ENCODE measurements at regions not wholly inside any gene's neighbourhood (a gene's known extent, or its start where the extent isn't known, plus 50 kb on each side); places are given as distances from the start of the nearest gene placed in this dataset.
A peak's percentile ranks its signal among the peaks of the same experiment; 100 is the strongest.
"Not testable (repeated sequence)": the region's sequence is repeated elsewhere in the genome, so short reads cannot be mapped to it uniquely, and the experiment has no call there.

GRCh38 chr3:125758641-125759130, 163.4 kb upstream of the OSBPL11 start:
- WGBS, 2 donors: 86 to 92% methylated on average over 28 to 31 of the region's 32 CpGs
- H3K4me3 ChIP-seq (ENCODE audit: low read depth, poor library complexity, severe bottlenecking); intact Hi-C loops (cut with DNase I; ENCODE audit: low total_unique reads): not testable (repeated sequence)
- peak in 1 of 2 donors; percentile 76 for DNase-seq (ENCODE audit: low spot score in 2 of 2)

- H3K4me3 ChIP-seq (ENCODE audit: low read depth, poor library complexity, severe bottlenecking); intact Hi-C loops (cut with DNase I; ENCODE audit: low total_unique reads); DNase-seq (ENCODE audit: low spot score in 2 of 2): not testable (repeated sequence)
- 56 to 57% methylated on average over 1 to 2 of the region's 2 CpGs for WGBS, 2 donors
Measured at GRCh38 chr3:125762601-125763000, 167.3 kb upstream of the OSBPL11 start.

DNA sequence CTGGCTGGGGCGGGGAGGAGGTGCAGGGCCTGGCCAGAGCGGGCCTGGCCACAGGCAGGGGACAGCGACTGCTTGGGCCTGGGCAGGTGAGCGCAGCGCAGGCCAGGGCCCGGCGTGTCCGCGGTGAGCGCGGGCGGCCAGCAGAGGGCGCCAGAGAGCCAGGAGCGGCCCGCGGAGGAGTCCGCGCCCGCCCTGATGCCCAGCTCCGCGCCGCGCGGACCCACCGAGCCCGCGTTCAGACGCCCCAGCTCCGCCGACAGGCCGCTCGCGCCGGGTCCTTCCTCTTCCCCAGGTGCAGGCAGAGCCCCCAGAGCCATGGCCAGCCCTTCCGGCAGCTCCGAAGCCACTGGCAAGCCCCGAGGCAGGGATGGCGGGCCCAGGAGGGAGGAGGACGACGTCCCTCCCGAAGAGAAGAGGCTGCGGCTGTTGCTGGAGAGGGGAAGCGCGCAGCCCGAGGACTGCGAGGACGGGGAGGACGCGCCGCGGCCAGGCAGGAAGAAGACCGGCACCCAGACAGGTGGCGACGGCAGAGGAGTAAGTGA, 171.1 kb upstream of the OSBPL11 start:
- 0% methylated on average over 23 of the region's 54 CpGs; no CpG with 5 or more reads in 1 of the 2 donors for WGBS, 2 donors
- peak overlapping the region; percentile 24 for H3K4me3 ChIP-seq (ENCODE audit: low read depth, poor library complexity, severe bottlenecking)
- peak in 1 of 2 donors; percentile 90 for DNase-seq (ENCODE audit: low spot score in 2 of 2)
- intact Hi-C loops (cut with DNase I; ENCODE audit: low total_unique reads): not testable (repeated sequence)

DNA sequence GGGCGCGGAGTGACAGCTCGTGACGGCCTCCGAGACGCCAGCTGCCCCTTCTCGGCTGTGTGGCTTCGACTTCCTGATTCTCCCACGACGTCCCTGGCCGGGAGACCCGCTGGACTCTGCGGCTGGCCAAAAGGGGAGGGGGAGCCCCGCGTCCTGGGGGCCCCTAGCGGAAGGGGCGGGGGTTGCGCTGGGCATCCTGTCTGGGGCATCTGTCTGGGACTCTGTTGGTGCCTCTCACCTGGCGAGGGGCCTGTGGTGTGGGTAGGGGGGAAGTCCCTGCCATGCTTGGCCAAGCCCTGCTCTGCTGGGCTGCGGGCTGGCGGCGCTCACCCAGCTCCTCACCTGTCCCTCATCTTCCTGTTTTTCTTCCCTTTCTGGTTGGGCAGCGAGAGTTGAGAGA, 171.6 kb upstream of the OSBPL11 start:
- 12% methylated on average over 10 to 17 of the region's 23 CpGs for WGBS, 2 donors
- H3K4me3 ChIP-seq (ENCODE audit: low read depth, poor library complexity, severe bottlenecking); intact Hi-C loops (cut with DNase I; ENCODE audit: low total_unique reads): not testable (repeated sequence)
- peak in 1 of 2 donors; percentile 87 for DNase-seq (ENCODE audit: low spot score in 2 of 2)

GRCh38 chr3:125767641-125768040, 172.3 kb upstream of the OSBPL11 start:
- no peak for DNase-seq (ENCODE audit: low spot score in 2 of 2)
- 91 to 95% methylated on average over 13 of the region's 14 CpGs for WGBS, 2 donors
- no peak for TF ChIP-seq CTCF (IDR thresholded peaks at IDR 0.05)
- TF ChIP-seq POLR2A (IDR thresholded peaks at IDR 0.05): no peak
- intact Hi-C loops (cut with DNase I; ENCODE audit: low total_unique reads): no loop called here
- H3K4me3 ChIP-seq (ENCODE audit: low read depth, poor library complexity, severe bottlenecking): no peak overlapping the region

DNA sequence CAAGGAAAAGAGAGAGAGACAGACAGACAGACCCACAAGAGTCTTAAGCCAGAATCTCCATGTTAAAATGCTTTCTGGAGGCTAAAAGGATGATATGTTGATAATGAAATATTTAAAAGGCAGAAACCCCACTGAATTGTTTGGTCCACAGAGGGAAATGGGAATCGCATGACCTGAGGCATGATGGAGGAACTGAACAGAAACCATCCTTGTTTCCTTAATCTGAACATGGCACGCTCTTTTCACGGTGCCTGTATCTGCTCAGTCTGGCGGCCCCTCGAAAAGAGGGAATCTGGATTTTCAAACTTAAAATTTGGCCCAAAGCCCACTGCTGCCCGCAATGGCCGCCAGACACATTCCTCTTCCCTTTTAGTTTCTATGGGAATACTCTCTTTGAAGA, 173.5 kb upstream of the OSBPL11 start:
- WGBS, 2 donors: 46 to 74% methylated on average over 7 of the region's 7 CpGs
- H3K4me3 ChIP-seq (ENCODE audit: low read depth, poor library complexity, severe bottlenecking); intact Hi-C loops (cut with DNase I; ENCODE audit: low total_unique reads); DNase-seq (ENCODE audit: low spot score in 2 of 2): not testable (repeated sequence)

DNA sequence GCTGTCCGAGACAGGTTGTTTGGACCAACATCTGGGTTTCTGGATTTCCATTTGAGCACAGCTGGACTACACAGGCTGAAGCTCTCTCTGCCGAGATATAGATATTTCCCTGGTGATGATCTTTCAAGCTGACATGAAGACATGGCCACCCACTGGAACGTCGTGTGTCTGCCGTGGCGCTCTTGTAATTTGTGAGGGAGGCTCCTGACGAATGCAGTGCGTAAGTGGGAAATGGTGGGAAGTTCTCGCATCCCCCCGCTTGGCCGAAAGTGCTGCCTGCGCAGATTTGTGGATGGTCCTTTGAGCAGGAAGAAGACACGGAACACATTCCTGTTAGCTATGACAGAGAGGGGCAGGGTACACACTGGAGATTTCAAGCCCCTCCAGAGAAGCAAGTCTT, 176.2 kb upstream of the OSBPL11 start:
- DNase-seq (ENCODE audit: low spot score in 2 of 2); H3K4me3 ChIP-seq (ENCODE audit: low read depth, poor library complexity, severe bottlenecking); intact Hi-C loops (cut with DNase I; ENCODE audit: low total_unique reads): not testable (repeated sequence)
- 67 to 89% methylated on average over 13 of the region's 13 CpGs for WGBS, 2 donors

- 90 to 91% methylated on average over 2 to 7 of the region's 7 CpGs for WGBS, 2 donors
- DNase-seq (ENCODE audit: low spot score in 2 of 2): not testable (repeated sequence)
Measured at GRCh38 chr3:125774433-125775034, 179.2 kb upstream of the OSBPL11 start.

GRCh38 chr3:125775106-125775505, 179.8 kb upstream of the OSBPL11 start:
- 21 to 50% methylated on average over 2 to 3 of the region's 3 CpGs for WGBS, 2 donors
- H3K4me3 ChIP-seq (ENCODE audit: low read depth, poor library complexity, severe bottlenecking); DNase-seq (ENCODE audit: low spot score in 2 of 2); intact Hi-C loops (cut with DNase I; ENCODE audit: low total_unique reads): not testable (repeated sequence)

More at GRCh38 chr3:125774433-125775034, 179.2 kb upstream of the OSBPL11 start:
- intact Hi-C loops (cut with DNase I; ENCODE audit: low total_unique reads); H3K4me3 ChIP-seq (ENCODE audit: low read depth, poor library complexity, severe bottlenecking): not testable (repeated sequence)

DNA sequence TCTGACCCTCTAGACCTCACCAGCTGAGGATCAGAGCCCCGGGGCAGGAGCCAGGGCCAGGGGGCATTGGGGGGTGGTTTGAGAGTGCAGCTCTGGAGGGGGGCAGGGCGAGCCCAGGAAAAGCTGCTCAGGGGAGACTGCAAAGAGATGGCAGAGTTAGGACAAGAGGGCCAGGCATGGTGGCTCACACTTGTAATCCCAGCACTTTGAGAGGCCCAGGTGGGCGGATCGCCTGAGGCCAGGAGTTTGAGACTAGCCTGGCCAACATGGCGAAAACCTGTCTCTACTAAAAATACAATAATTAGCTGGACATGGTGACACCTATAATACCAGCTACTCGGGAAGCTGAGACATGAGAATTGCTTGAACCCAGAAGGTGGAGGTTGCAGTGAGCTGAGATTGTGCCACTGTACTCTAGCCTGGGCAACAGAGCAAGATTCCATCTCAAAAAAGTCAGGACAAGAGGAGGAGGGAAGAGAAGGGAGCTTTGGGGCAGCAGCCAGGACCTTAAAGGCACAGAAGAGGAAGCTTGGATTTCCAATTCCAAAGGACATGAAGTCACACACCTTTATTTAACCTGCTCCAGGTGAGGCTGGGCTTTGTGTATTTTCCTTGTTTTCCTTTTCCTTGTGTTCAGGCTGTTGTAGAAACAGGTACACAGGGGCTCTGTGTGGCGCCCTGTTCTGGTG, 180.5 kb upstream of the OSBPL11 start:
- whole genome bisulfite sequencing, 2 donors: 64 to 82% methylated on average over 7 of the region's 7 CpGs

DNA sequence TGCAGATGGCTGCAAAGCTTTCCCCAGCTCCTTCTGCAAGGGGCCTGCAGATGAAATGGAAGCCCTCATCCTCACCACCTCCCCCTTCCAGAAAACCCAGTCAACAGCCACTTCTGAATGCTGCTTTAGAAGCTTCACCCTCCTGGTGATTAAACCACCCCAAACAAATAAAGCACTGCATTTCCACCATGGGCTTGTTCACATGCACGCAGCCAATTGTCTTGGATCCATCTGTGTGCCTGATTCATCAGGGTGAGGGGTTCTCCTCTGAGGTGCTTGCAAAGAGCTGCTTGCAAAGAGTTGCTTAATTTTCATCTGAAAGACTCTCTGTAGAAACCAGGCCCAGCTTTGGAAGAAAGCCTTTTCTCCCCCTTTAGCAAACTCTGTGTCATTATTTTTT, 184.0 kb upstream of the OSBPL11 start:
- DNase-seq (ENCODE audit: low spot score in 2 of 2); H3K4me3 ChIP-seq (ENCODE audit: low read depth, poor library complexity, severe bottlenecking); intact Hi-C loops (cut with DNase I; ENCODE audit: low total_unique reads): not testable (repeated sequence)
- 78 to 80% methylated on average over 1 of the region's 1 CpG for WGBS, 2 donors

More for the DNA sequence above, 180.5 kb upstream of the OSBPL11 start:
- H3K4me3 ChIP-seq (ENCODE audit: low read depth, poor library complexity, severe bottlenecking); intact Hi-C loops (cut with DNase I; ENCODE audit: low total_unique reads): not testable (repeated sequence)
- peak in 1 of 2 donors; percentile 37 for DNase-seq (ENCODE audit: low spot score in 2 of 2)

DNA sequence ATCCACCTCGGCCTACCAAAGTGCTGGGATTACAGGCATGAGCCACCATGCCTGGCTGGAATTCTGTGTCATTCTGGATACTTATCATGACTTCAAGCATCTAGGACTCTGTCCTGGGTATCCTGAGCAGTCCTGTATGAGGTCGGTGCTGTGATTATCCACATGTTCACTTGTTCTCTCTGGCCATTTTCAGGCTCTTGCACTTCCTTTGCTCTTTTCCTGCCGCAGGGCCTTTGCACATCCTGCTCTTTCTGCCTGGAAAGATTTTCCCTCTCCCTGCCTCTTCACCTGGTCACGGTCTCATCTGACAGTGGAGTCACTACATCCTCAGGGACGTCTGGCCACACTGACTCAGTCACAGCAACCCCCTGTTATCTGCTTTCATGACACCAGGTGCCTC, 184.6 kb upstream of the OSBPL11 start:
- H3K4me3 ChIP-seq (ENCODE audit: low read depth, poor library complexity, severe bottlenecking); DNase-seq (ENCODE audit: low spot score in 2 of 2); intact Hi-C loops (cut with DNase I; ENCODE audit: low total_unique reads): not testable (repeated sequence)
- WGBS, 2 donors: 88 to 93% methylated on average over 5 of the region's 5 CpGs

- DNase-seq (ENCODE audit: low spot score in 2 of 2); intact Hi-C loops (cut with DNase I; ENCODE audit: low total_unique reads): not testable (repeated sequence)
- WGBS, 2 donors: 87 to 93% methylated on average over 2 of the region's 2 CpGs
Measured at GRCh38 chr3:125781678-125782077, 186.4 kb upstream of the OSBPL11 start.

DNA sequence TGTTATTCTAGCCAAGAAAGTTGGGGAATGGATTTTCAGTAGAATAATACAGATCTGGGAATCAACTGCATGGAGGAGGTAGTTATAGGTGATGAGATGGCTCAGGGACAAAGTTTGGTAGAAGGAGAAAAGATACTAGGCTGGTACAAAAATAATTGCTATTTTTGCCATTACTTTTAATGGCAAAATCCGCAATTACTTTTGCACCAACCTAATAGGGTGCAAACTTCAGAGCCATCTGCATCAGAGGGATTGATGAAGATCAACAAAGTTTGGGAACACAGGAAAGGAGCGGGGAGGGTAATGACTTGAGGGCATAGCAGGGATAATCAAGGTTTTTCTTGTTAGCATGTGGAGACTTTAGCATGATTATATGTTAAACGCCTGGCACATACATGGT, 178.7 kb upstream of the ROPN1B start:
- intact Hi-C loops (cut with DNase I; ENCODE audit: low total_unique reads); H3K4me3 ChIP-seq (ENCODE audit: low read depth, poor library complexity, severe bottlenecking); DNase-seq (ENCODE audit: low spot score in 2 of 2): not testable (repeated sequence)
- WGBS, 2 donors: 86 to 87% methylated on average over 3 of the region's 3 CpGs

More at GRCh38 chr3:125781678-125782077, 186.4 kb upstream of the OSBPL11 start:
- H3K4me3 ChIP-seq (ENCODE audit: low read depth, poor library complexity, severe bottlenecking): not testable (repeated sequence)

Data from lower leg skin (tissue), 4 donors.